Naive thymus-derived CD4-positive, alpha-beta T cell (primary cell): ENCODE measurements at regions not wholly inside any gene's neighbourhood (a gene's known extent, or its start where the extent isn't known, plus 50 kb on each side); places are given as distances from the start of the nearest gene placed in this dataset. TPM values are rescaled to one million over a fixed set of nuclear protein-coding genes. Genes with fewer than 3 reads are reported as not detected.

Source experiments
- microRNA-seq: library from miRNA; unstranded; fragments of <30 nt; microRNA quantifications from one replicate; pipeline ENCODE4 v1.2.0, GENCODE V29; 2022; ENCODE audit warnings: borderline microRNAs expressed

Small RNA genes lying in the stretch of these regions (microRNA-seq; reads per million reads assigned to microRNA genes)
- not detected for gene MIR4643
